ENCODE measurements at regions not wholly inside any gene's neighbourhood (a gene's known extent, or its start where the extent isn't known, plus 50 kb on each side); places are given as distances from the start of the nearest gene placed in this dataset.

DNA sequence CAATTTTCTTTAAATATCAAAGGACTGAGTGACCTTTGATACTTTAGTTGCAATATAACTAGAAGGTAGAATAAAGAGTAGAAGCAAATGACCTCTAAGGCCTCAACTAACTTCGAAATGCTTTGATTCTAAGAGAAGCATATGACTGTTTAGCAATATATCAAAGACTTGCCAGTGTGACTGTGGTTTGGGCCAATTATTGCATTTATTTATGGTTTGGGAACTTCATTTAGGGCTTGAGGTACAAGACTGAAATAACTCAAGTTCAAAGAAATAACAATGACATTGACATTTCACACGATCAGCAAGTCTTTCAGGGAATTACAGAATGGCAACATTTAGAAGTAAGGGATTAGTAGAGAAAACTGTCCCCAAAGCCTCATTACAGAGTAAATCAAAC, 709.7 kb upstream of the LRRC4C start:
- intact Hi-C loops (cut with DNase I; ENCODE audit: low total_unique reads) = no loop called here
- no peaks in the 10 kb centered on the region for H3K4me1 ChIP-seq
- no peak for TF ChIP-seq POLR2A (IDR thresholded peaks at IDR 0.05)
- TF ChIP-seq, protein P1, sequence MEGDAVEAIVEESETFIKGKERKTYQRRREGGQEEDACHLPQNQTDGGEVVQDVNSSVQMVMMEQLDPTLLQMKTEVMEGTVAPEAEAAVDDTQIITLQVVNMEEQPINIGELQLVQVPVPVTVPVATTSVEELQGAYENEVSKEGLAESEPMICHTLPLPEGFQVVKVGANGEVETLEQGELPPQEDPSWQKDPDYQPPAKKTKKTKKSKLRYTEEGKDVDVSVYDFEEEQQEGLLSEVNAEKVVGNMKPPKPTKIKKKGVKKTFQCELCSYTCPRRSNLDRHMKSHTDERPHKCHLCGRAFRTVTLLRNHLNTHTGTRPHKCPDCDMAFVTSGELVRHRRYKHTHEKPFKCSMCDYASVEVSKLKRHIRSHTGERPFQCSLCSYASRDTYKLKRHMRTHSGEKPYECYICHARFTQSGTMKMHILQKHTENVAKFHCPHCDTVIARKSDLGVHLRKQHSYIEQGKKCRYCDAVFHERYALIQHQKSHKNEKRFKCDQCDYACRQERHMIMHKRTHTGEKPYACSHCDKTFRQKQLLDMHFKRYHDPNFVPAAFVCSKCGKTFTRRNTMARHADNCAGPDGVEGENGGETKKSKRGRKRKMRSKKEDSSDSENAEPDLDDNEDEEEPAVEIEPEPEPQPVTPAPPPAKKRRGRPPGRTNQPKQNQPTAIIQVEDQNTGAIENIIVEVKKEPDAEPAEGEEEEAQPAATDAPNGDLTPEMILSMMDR (IDR thresholded peaks at IDR 0.05) = no peak
- H3K4me3 ChIP-seq = no peak overlapping the region
- no peaks in the 10 kb centered on the region for H3K36me3 ChIP-seq
- H3K27ac ChIP-seq = no peak overlapping the region
- no peak for DNase-seq
- no peaks in the 10 kb centered on the region for H3K9me3 ChIP-seq
- H3K27me3 ChIP-seq = no peaks in the 10 kb centered on the region

DNA sequence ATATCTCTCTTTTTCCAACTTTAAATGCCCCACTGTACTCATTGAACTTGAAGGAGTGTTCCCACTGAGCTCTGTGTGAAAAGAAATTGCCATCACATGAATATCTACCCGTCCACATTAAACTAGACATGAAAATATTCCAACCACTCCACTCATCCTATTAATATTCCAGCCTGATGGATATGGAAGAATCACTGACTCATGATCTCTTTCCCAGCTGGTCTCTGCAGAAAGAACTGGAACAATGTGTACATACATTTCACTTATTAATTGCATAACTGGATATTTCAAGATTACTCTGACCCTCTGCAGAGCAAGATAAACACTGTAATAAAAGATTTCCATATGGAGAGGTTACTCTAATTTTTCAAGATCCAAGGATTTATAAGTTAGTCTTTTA, 711.1 kb upstream of the LRRC4C start:
- intact Hi-C loops (cut with DNase I; ENCODE audit: low total_unique reads) = no loop called here
- H3K36me3 ChIP-seq = no peaks in the 10 kb centered on the region
- H3K4me1 ChIP-seq = no peaks in the 10 kb centered on the region
- H3K27ac ChIP-seq = no peak overlapping the region
- no peak for TF ChIP-seq POLR2A (IDR thresholded peaks at IDR 0.05)
- TF ChIP-seq, protein P1 (IDR thresholded peaks at IDR 0.05) = no peak
- no peak overlapping the region for H3K4me3 ChIP-seq
- no peaks in the 10 kb centered on the region for H3K27me3 ChIP-seq
- no peak for DNase-seq
- no peaks in the 10 kb centered on the region for H3K9me3 ChIP-seq

- H3K9me3 ChIP-seq = no peaks in the 10 kb centered on the region
- intact Hi-C loops (cut with DNase I; ENCODE audit: low total_unique reads) = no loop called here
- H3K4me3 ChIP-seq = no peak overlapping the region
- no peak for DNase-seq
- no peaks in the 10 kb centered on the region for H3K4me1 ChIP-seq
- no peaks in the 10 kb centered on the region for H3K36me3 ChIP-seq
- no peak for TF ChIP-seq POLR2A (IDR thresholded peaks at IDR 0.05)
- TF ChIP-seq, protein P1 (IDR thresholded peaks at IDR 0.05) = no peak
- H3K27me3 ChIP-seq = no peaks in the 10 kb centered on the region
- no peak overlapping the region for H3K27ac ChIP-seq
Measured at GRCh38 chr11:42171046-42171445, 711.6 kb upstream of the LRRC4C start.

GRCh38 chr11:42172441-42172840, 713.0 kb upstream of the LRRC4C start:
- no peak overlapping the region for H3K27ac ChIP-seq
- H3K4me1 ChIP-seq = no peaks in the 10 kb centered on the region
- no peaks in the 10 kb centered on the region for H3K9me3 ChIP-seq
- no peaks in the 10 kb centered on the region for H3K27me3 ChIP-seq
- no peak for TF ChIP-seq POLR2A (IDR thresholded peaks at IDR 0.05)
- TF ChIP-seq, protein P1 (IDR thresholded peaks at IDR 0.05) = no peak
- no peak overlapping the region for H3K4me3 ChIP-seq
- no peaks in the 10 kb centered on the region for H3K36me3 ChIP-seq
- DNase-seq = no peak
- intact Hi-C loops (cut with DNase I; ENCODE audit: low total_unique reads) = no loop called here

DNA sequence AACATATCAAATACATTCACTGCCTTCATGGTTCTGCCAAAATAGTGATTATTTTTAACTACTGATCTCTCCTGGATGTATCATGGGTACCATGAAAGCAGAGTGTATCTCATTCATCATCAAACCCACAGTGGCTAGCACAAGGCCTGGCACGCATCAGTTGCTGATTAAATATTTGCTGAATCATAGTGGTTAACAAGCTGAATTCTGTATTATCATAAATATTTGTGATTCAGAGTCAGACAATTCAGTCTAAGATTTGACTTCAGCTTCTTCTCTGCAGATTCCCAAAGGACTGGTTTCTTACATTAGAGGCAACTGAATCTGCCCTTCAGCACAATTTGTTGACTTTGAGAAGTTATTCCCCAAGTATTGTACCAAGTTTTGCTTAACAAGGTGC, 715.8 kb upstream of the LRRC4C start:
- H3K9me3 ChIP-seq = no peaks in the 10 kb centered on the region
- DNase-seq = no peak
- intact Hi-C loops (cut with DNase I; ENCODE audit: low total_unique reads) = no loop called here
- no peaks in the 10 kb centered on the region for H3K36me3 ChIP-seq
- no peaks in the 10 kb centered on the region for H3K4me1 ChIP-seq
- H3K27ac ChIP-seq = no peak overlapping the region
- H3K27me3 ChIP-seq = no peaks in the 10 kb centered on the region
- no peak overlapping the region for H3K4me3 ChIP-seq
- TF ChIP-seq, protein P1 (IDR thresholded peaks at IDR 0.05) = no peak
- no peak for TF ChIP-seq POLR2A (IDR thresholded peaks at IDR 0.05)

Measured in uterus (tissue), 3 donors.